NCI-H1105 (cell line): ENCODE measurements at regions not wholly inside any gene's neighbourhood (a gene's known extent, or its start where the extent isn't known, plus 50 kb on each side); places are given as distances from the start of the nearest gene placed in this dataset.
"Not testable (repeated sequence)": the region's sequence is repeated elsewhere in the genome, so short reads cannot be mapped to it uniquely, and the experiment has no call there.

Experiments used
- DNase-seq: peaks from one replicate; lab custom pipeline; 2025; lab: John Stamatoyannopoulos, UW

- DNase-seq = no peak
Observed at GRCh38 chr9:115462623-115463022, 344.7 kb upstream of the TNC start.

DNA sequence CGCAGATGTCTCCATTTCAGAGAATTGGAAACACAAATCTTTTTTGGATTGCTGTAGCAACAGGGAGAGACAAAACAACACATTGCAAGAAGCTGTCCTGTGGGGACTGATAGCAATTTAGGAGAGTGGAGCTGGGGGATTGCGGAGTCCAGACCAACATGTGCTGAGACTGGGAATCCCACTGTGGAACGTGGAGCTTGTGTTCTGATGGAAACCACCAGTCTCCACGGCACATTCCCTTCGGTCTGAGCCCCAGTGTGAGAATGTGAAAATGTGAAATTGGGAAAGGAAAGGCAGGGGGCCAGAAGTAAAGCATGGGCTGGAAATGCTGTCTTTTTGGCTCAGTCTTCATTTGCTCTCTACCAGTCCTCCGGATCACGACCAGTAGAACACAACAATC lies 348.8 kb upstream of the TNC start:
- DNase-seq = no peak

DNA sequence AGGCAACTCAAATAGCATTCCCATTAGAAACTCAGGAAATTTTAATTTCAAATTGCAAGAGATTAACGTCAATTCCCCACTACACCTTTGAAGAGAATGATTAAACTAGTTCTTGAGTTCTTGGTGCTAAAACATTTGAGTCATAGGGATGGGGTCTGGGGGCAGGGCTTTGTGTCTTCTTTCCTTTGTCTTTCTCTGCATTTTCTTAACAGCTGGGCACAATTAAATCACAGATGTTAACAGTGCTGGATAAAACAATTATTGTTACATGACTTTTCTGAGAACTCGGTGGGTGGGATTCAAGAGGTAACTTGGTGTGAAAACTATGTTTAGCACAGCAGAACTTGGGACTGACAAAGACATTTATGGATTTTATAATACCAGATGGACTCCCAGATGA lies 351.9 kb upstream of the TNC start:
- DNase-seq = no peak

- not testable (repeated sequence) for DNase-seq
Observed at GRCh38 chr9:115473032-115473431, 355.1 kb upstream of the TNC start.

- DNase-seq = no peak
Observed at GRCh38 chr9:115481769-115482168, 363.8 kb upstream of the TNC start.

- DNase-seq = no peak
Observed at GRCh38 chr9:115482747-115483146, 364.8 kb upstream of the TNC start.

GRCh38 chr9:115492869-115493268 lies 374.9 kb upstream of the TNC start:
- no peak for DNase-seq

- DNase-seq = no peak
Observed at GRCh38 chr9:115494393-115494792, 376.4 kb upstream of the TNC start.

DNA sequence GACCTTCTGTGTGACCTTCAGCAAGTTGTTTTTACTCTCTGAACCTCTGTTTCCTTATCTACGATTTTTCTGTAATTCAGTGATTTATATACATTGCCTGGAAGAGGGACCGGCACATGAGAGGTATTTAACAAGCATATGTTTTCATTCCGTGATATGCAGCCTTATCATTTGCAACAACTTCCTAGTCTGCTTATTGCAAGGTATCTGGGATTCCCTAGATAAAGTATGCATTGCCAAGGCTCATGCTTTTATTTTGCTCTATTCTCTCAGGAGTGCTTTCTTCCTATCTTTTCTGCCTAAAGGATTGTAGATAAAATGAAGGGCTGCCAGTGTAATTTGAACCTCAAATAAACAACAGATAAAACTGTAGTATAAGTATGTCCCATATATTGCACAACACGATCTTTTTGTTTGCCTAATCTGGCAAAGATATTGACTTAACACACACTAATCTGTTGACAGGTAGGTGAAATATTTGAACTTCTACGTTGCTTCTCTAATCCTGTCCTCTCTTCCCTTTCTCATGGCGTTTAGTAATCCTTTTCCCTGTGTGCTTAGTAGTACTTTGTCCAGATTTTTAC lies 377.2 kb upstream of the TNC start:
- DNase-seq = no peak

GRCh38 chr9:115495836-115496235 lies 377.9 kb upstream of the TNC start:
- DNase-seq = no peak

DNA sequence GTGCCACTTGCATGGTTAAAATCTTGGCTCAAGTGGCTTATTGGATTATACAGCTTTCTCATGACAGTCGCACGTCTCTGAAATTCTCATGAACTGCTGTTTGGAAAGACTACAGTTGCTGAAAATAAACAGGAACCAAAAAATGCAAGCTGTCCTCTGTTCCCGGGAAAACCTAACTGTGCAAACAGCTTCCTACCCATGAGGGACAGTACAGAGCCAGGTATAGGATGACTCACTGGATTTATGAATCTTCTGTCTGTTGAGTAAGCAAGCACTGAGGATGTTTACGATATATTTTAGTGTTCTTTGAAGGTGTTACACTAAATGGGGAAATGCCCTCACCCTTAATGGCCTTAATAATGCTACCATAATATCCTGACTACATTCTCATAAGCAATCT lies 380.3 kb upstream of the TNC start:
- DNase-seq = no peak

GRCh38 chr9:115507148-115507547 lies 389.2 kb upstream of the TNC start:
- no peak for DNase-seq

GRCh38 chr9:115513148-115513547 lies 395.2 kb upstream of the TNC start:
- no peak for DNase-seq

DNA sequence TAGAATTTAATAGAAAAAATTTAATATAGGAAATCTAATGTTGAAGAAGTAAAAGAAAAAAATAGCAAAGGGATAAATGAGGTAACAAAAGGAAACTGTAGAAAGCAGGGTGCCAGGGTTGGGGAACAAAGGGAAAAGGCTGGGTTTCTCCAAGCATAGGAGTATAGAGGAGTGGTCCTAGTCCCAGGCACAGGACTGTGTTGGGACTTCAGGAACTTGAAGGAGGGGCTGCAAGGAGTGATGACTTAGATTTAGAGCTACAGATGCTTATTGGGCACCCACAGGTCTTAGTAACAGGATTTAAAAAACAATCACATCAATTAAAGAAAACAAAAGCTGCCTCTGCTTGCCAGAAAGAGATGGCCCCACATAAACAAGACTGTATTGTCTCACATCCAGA lies 396.5 kb upstream of the TNC start:
- DNase-seq = no peak

GRCh38 chr9:115517335-115518075 lies 399.5 kb upstream of the TNC start:
- DNase-seq = no peak

DNA sequence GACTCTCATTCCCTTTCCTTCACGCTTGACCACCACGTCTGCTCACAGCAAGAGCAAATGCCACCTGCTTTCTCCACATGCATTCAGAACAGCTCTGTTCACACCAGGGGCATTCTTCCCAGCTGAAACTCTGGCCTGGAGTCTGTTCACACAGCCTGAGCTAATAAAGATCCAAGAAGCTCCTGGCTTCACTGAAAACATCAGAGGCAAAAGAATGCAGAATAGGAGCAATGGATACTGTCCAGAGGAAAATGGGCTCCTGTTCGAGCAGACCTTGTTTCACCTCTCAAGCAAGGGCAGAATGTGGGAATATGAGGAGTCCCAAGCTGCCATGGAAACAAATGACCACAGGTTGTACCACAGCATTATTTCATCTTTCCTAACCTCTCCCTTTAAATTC lies 402.7 kb upstream of the TNC start:
- no peak for DNase-seq

- DNase-seq = no peak
Observed at GRCh38 chr9:115522912-115523311, 405.0 kb upstream of the TNC start.

DNA sequence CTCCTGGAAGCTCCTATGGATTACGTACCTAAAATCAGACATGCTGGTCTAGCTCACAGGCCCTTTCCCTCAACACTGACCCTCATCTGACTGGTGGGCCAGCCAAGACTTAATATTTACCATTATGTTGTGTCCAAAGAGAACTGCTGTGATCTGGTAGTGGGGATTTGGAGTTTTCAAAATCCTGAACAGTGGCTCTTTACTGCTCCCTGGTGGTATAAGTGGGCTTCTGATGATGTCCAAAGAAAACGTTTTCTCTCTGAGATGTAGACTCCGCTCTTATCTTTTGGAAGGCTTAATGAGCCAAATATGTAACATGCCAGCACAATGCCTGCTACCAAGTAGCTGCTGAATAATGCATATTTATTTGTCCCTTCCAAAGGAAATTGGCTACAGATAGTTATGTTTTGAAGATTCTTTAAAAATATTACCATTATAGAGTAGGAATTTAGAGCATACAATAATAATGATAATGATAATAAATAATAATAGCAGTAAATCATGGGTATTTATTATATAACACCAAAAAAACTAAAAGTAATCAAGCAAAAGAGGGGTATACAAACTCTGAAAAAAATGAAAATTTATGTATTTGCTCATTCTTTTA lies 406.6 kb upstream of the TNC start:
- peak; percentile 50 for DNase-seq

DNA sequence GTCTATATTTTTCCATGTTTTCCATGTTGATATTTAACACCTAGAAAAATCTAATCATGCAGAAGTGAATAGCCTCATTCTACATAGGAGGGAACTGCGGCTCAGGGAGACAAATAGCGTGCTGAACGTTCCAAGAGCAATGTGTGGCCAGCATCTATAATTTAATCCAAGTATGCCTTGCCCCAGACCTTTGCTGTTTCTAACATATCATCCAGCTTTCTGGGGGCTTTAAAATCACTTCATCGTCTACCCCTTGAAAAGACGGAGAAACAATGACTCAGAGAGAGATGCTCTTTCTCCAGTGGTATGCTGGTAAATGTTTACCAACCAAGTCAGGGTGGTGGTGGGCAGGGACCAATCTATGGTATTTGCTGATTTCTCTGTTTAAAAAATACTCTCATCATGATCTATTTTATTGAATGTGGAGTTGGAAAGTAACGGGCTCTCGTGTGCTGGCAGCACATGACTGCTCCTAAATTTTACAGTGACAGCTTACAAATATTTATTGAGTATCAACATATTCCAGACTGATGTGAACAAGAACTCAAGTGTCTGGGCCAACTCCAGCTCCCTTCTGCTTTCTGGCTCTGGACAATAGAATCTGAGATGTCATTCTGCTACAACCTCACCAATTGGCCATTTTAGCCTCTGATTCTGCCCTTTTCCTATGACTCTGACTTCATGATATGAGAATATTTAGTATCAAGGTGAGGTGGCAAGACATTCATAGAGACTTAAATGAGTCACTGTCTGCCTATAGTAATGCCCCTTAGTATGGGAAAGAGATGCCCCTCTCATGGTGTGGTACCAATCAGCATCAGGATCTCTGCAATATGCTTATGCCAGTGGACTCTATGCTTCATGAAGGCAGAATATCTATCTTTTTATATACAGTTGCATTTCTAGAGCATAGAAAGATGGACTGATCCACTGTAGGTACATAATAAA lies 407.4 kb upstream of the TNC start:
- DNase-seq = no peak

- DNase-seq = no peak
Observed at GRCh38 chr9:115531410-115532125, 413.6 kb upstream of the TNC start.

DNA sequence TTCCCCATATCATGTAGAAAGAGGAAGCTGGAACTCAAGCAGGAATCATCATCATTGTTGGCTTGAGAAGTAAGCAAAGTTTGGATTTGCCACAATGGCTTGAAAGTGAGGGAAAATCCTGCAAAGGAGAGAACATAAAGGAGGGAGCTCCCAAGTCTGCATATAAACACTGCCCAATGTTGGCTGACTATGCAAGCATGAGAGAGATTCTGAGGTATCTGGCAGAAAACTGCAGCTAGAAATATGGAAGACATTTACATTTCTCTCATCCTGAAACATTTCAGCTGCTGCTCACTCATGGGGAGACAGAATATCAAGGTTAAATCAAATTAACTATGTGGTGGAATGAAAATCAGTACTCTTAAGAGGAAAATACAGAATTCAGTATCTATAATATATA lies 415.6 kb upstream of the TNC start:
- no peak for DNase-seq

DNA sequence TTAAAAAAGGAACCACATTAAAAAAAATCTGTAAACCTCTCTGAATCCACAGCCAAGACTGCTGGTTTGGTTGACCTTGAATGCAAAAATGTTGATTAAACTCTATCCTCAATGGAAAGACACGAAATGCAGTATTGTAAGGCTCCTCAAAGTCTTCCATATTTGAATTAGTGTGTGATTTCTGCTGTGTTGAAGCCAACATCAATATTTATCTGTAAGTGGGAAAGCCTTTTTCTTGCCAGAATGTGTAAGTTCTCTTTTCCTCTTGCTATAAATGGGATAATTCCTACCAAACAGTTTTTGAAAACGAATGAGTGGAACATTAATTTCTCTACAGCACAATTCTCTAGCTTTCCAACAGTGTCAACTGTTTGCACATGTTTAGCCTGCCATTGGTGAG lies 422.1 kb upstream of the TNC start:
- DNase-seq = no peak
